Activated naive CD8-positive, alpha-beta T cell treated with anti-CD3 and anti-CD28 coated beads, Interleukin-2, amount 10 ng/mL, durations not matched to agents 7 days and 5 days (primary cell): ENCODE measurements at regions not wholly inside any gene's neighbourhood (a gene's known extent, or its start where the extent isn't known, plus 50 kb on each side); places are given as distances from the start of the nearest gene placed in this dataset.

ENCODE experiments used
- ATAC-seq: fragments of 150-1000 bp; cut with Tn5 transposase; one replicate; pipeline ENCODE4 v1.10.0; 2021; ENCODE audit warnings: low read depth, moderate library complexity
- POLR2A ChIA-PET: fragments of 350-600 bp; sonication (Branson Sonifier 250); formaldehyde crosslinking; loops from one replicate; lab custom pipeline; 2021; ENCODE audit warnings: antibody characterized with exemption; lab: Charles Lee
- DNase-seq: peaks from one replicate; pipeline ENCODE4 v3.0.0; 2021
- H3K27ac Mint-ChIP-seq: one replicate; pipeline ENCODE4 v1.8.0; 2022; ENCODE audit warnings: mild to moderate bottlenecking, mixed read lengths
- H3K27me3 Mint-ChIP-seq: one replicate; pipeline ENCODE4 v1.8.0; 2022; ENCODE audit warnings: mild to moderate bottlenecking, moderate library complexity, mixed read lengths
- H3K36me3 Mint-ChIP-seq: one replicate; pipeline ENCODE4 v1.8.0; 2021; ENCODE audit warnings: mild to moderate bottlenecking, mixed read lengths
- H3K4me1 Mint-ChIP-seq: one replicate; pipeline ENCODE4 v1.8.0; 2021; ENCODE audit warnings: mixed read lengths
- H3K4me3 Mint-ChIP-seq: one replicate; pipeline ENCODE4 v1.8.0; 2022; ENCODE audit warnings: mild to moderate bottlenecking, moderate library complexity, mixed read lengths
- H3K9me3 Mint-ChIP-seq: one replicate; pipeline ENCODE4 v1.8.0; 2021; ENCODE audit warnings: mixed read lengths

DNA sequence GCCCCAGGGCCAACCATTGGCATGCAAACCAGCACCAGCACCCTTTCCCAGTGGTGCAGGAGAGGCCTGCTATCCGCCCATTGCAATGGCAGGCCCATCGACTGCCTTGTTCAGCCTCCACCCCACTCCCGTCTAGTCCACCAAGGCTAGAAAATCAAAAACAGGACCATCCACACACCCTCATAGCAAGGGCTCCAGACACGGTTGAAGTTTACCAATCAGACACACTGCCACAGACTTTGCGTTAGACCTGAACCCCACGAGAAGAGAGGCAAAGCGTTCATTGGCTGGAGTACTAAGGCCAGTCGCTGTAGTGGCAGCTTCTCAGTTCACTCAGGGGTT lies 95.3 kb upstream of the TEX51 start:
- Mint-ChIP-seq H3K4me3 (no peak overlapping the region), H3K27me3 (peaks cover 3% of the 10 kb centered on the region), H3K27ac (no peak overlapping the region), H3K4me1 (no peaks in the 10 kb centered on the region), H3K36me3 (no peaks in the 10 kb centered on the region), H3K9me3 (no peaks in the 10 kb centered on the region)
- no peak for DNase-seq
- POLR2A ChIA-PET = no interaction called here
- no peak for ATAC-seq

DNA sequence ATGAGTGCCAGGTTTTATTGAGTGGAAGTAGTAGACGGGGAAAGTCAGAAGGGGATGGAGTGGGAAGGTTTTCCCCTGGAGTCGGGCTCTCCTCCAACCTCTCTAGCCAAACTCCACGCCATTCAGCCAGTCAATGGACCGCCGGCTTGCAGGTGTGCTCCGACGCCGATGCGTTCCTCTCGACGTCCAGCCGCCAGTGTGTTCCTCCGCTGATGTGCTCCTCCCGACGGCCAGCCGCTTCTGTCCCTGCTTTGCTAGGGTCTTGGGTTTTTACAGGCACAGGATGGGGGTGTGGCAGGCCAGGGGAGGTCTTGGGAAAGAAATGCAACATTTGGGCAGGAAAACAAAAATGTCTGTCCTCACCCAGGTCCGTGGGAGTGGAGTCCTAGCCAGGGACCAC lies 94.3 kb upstream of the TEX51 start:
- DNase-seq (no peak), ATAC-seq (no peak)
- H3K36me3 Mint-ChIP-seq = no peaks in the 10 kb centered on the region
- H3K9me3 Mint-ChIP-seq = no peaks in the 10 kb centered on the region
- no peak overlapping the region for H3K27ac Mint-ChIP-seq
- no peak overlapping the region for H3K4me3 Mint-ChIP-seq
- no peaks in the 10 kb centered on the region for H3K4me1 Mint-ChIP-seq
- H3K27me3 Mint-ChIP-seq = peaks cover 6% of the 10 kb centered on the region
- POLR2A ChIA-PET = no interaction called here

DNA sequence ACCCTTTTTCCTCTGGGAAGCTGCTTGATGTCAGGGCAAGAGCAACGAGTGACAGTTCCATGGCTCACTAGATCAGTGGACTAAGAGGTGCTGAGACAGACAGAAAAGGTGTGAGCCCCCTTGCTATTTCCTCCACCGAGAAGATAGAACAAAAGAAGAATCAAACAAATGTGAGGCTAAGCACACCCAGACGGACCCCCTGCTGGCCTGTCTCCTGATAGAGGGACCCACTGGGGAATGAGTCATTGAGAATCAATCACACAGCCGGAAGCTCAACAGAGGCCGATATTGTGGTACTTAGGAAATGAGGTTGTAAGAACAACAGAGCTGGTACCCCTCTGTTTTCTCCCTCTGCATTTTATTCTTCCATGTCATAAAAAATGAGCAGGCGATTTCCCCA lies 89.8 kb upstream of the TEX51 start:
- Mint-ChIP-seq H3K9me3 (no peaks in the 10 kb centered on the region), H3K36me3 (no peaks in the 10 kb centered on the region), H3K27ac (no peak overlapping the region), H3K4me1 (no peaks in the 10 kb centered on the region), H3K27me3 (peaks cover 6% of the 10 kb centered on the region), H3K4me3 (no peak overlapping the region)
- POLR2A ChIA-PET = no interaction called here
- no peak for ATAC-seq
- no peak for DNase-seq

DNA sequence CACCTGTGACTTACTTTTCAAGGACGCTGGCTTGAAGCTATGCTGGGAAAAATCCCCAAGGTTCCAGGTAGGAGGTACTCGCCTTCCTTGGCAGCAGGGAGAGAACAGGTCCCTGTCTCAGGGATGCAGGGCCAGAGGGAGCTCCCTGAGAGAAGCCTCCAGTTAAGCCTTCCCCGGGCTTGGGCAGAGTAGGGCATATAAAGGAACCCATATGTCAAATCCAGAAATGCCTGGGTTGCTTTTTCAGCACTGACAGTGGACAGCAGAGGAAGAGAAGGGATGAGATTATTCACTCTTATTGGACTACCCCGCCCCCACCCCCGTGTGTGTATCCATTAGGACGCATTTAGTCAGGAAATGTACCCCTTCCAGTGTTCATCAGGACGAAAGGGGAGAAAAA lies 89.3 kb upstream of the TEX51 start:
- H3K9me3 Mint-ChIP-seq = no peaks in the 10 kb centered on the region
- POLR2A ChIA-PET = no interaction called here
- no peak for DNase-seq

DNA sequence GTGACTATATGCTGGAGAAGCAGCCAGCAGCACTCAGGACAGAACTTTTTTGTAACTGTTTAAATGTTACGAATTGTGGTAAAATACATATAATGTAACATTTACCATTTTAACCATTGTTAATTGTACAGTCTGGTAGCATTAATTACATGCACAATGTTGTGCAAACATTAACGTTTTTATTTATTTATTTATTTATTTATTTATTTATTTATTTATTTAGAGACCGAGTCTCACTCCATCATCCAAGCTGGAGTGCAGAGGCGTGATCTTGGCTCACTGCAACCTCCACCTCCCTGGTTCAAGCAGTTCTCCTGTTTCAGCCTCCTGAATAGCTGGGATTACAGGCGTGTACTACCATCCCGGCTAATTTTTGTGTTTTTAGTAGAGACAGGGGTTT lies 88.7 kb upstream of the TEX51 start:
- Mint-ChIP-seq H3K9me3 (no peaks in the 10 kb centered on the region), H3K27ac (no peak overlapping the region), H3K36me3 (no peaks in the 10 kb centered on the region), H3K4me1 (no peaks in the 10 kb centered on the region), H3K27me3 (peaks cover 15% of the 10 kb centered on the region), H3K4me3 (no peak overlapping the region)
- ATAC-seq (no peak), DNase-seq (no peak)
- POLR2A ChIA-PET = no interaction called here

More for the DNA sequence above, 89.3 kb upstream of the TEX51 start:
- Mint-ChIP-seq H3K27me3 (peaks cover 9% of the 10 kb centered on the region), H3K4me1 (no peaks in the 10 kb centered on the region), H3K4me3 (no peak overlapping the region), H3K36me3 (no peaks in the 10 kb centered on the region), H3K27ac (no peak overlapping the region)
- no peak for ATAC-seq

DNA sequence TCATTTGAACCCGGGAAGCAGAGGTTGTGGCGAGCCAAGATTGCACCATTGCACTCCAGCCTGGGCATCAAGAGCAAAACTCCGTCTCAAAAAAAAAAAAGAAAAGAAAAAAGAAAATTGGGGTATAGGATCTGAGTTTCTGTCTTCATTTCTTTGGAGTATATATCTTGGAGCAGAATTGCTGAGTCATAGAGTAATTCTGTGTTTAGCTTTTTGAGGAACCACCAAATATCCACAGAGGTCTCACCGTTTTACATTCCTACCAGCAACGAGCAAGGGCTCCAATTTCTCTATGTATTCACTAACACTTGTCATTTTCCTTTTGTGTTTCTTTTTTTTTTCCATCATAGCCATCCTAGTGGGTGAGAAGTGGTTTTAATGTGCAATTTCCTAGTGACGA lies 87.6 kb upstream of the TEX51 start:
- H3K4me3 Mint-ChIP-seq = no peak overlapping the region
- H3K4me1 Mint-ChIP-seq = no peaks in the 10 kb centered on the region
- H3K36me3 Mint-ChIP-seq = no peaks in the 10 kb centered on the region
- H3K27me3 Mint-ChIP-seq = peaks cover 22% of the 10 kb centered on the region
- no peak for ATAC-seq
- no peaks in the 10 kb centered on the region for H3K9me3 Mint-ChIP-seq
- no peak for DNase-seq
- no peak overlapping the region for H3K27ac Mint-ChIP-seq
- POLR2A ChIA-PET = no interaction called here

DNA sequence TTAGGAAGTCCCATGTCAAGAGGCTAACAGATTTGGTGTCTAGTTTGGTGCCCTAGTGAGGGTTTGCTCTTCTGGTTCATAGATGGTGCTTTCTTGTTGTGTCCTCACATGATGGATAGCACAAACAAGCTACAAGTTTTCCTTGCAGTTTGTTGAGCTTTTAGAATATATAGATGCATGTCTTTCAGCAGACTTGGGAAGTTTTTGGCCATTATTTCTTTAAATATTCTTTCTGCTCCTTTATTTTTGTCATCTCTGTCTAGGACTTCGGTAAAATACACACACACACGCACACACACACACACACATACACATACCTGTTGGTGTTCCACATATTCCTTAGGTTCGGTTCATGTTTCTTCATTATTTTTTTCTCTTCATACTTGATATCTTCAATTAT lies 81.5 kb upstream of the TEX51 start:
- DNase-seq (no peak), ATAC-seq (no peak)
- POLR2A ChIA-PET = no interaction called here
- Mint-ChIP-seq H3K4me3 (no peak overlapping the region), H3K4me1 (no peaks in the 10 kb centered on the region), H3K27me3 (peaks cover 31% of the 10 kb centered on the region), H3K9me3 (no peaks in the 10 kb centered on the region), H3K27ac (no peak overlapping the region), H3K36me3 (no peaks in the 10 kb centered on the region)

DNA sequence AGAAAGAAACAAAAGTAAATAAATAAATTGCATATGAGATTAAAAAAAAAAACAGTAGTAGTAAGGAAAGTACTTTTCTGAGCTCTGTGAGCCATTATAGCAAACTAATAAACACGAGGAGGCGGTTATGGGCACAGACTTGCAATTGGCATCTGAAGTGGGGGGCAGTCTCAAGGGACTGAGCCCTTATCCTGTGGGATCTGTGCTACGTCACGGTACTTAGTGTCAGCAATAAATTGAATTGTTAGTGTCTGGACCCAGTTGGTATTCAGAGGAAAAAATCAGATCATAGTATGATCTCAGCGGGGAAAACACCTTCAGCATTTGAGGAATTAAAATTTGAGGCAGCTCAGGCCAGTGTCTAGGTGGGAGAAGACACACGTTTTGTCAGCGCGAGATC lies 76.6 kb upstream of the TEX51 start:
- H3K9me3 Mint-ChIP-seq = no peaks in the 10 kb centered on the region
- H3K36me3 Mint-ChIP-seq = no peaks in the 10 kb centered on the region
- no peak for ATAC-seq
- no peaks in the 10 kb centered on the region for H3K4me1 Mint-ChIP-seq
- peaks cover 18% of the 10 kb centered on the region for H3K27me3 Mint-ChIP-seq
- POLR2A ChIA-PET = no interaction called here
- no peak overlapping the region for H3K4me3 Mint-ChIP-seq
- no peak for DNase-seq
- H3K27ac Mint-ChIP-seq = no peak overlapping the region

DNA sequence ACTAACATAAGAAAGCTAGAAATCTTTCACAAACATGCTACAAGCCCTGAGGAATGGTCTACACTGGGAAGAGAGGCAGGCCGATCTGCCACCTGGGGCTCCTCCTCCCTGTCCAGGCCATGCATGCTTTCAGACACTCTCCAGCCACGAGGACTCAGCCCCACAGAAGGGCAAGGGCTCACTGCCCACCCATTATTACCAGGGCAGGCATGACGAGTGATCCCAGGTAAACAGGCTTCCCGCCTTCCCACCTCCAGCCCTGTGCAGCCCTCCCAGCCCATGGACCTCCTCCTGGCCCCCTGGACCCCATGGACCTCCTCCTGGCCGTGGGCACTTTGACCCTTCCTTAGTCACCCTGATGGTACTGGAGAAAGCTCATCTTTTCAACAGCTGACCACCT lies 75.8 kb upstream of the TEX51 start:
- no peaks in the 10 kb centered on the region for H3K4me1 Mint-ChIP-seq
- no peaks in the 10 kb centered on the region for H3K36me3 Mint-ChIP-seq
- peaks cover 15% of the 10 kb centered on the region for H3K27me3 Mint-ChIP-seq
- ATAC-seq (no peak), DNase-seq (no peak)
- no peaks in the 10 kb centered on the region for H3K9me3 Mint-ChIP-seq
- no peak overlapping the region for H3K4me3 Mint-ChIP-seq
- POLR2A ChIA-PET = no interaction called here
- no peak overlapping the region for H3K27ac Mint-ChIP-seq

DNA sequence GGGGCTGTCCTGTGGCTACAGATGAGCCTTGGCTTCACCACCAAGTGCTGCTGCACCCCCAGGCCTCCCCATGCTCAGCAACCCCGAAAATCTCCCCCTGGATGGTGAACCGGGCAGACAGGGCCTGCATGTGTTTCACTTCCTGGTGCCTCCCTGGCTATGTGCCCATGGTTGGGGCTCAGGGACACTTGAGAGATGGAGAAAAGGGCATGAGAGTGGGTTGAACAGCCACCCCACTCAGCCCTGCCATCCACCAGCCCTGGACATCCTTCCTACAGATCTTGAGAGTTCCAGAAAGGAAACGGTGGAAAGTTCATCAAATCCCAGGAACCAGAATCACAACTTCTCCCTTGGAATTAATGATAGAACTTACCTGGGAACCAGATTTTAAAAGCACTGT lies 74.7 kb upstream of the TEX51 start:
- Mint-ChIP-seq H3K4me1 (no peaks in the 10 kb centered on the region), H3K9me3 (no peaks in the 10 kb centered on the region), H3K36me3 (no peaks in the 10 kb centered on the region), H3K27ac (no peak overlapping the region), H3K27me3 (peaks cover 11% of the 10 kb centered on the region), H3K4me3 (no peak overlapping the region)
- POLR2A ChIA-PET = no interaction called here
- DNase-seq = no peak
- ATAC-seq = no peak

DNA sequence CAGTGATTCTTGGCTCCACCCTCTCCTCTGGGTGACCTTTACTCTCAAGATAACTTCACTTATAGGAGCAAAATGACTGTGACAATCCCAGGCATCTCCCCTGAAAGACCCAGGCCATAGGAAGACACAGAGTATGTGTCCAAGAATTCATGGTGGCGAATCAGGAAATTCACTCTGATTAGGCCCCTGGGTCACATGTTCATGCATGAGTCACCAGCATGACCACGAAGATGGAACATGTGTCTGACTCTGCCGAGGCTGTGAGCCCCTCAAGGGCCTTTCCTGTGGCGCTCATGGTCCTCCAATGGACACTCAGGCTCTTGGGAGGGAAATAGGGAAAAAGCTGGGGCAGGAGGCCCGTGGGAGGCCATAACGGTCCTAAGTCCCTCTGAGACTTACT lies 74.0 kb upstream of the TEX51 start:
- POLR2A ChIA-PET = no interaction called here
- no peak for DNase-seq
- no peak for ATAC-seq

DNA sequence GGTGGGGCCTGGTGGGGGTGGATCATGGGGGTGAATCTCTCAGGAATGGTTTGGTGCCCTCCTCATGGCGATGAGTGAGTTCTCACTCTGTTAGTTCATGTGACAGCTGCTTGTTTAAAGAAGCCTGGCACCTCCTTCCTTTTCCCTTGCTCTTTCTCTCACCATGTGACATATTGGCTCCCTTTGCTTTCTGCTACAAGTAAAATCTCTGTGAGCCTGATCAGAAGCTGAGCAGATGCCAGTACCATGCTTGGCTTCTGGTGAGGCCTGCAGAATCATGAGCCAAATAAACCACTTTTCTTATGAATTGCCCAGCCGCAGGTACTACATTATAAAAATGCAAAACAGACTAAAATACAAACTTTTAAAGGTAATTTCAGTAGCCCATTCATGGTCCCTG lies 73.4 kb upstream of the TEX51 start:
- Mint-ChIP-seq H3K27me3 (peaks cover 11% of the 10 kb centered on the region), H3K27ac (no peak overlapping the region), H3K4me1 (no peaks in the 10 kb centered on the region), H3K36me3 (no peaks in the 10 kb centered on the region), H3K4me3 (no peak overlapping the region), H3K9me3 (no peaks in the 10 kb centered on the region)
- DNase-seq = no peak
- ATAC-seq = no peak
- POLR2A ChIA-PET = no interaction called here

More for the DNA sequence above, 74.0 kb upstream of the TEX51 start:
- Mint-ChIP-seq H3K36me3 (no peaks in the 10 kb centered on the region), H3K27ac (no peak overlapping the region), H3K27me3 (peaks cover 11% of the 10 kb centered on the region), H3K9me3 (no peaks in the 10 kb centered on the region), H3K4me3 (no peak overlapping the region), H3K4me1 (no peaks in the 10 kb centered on the region)

DNA sequence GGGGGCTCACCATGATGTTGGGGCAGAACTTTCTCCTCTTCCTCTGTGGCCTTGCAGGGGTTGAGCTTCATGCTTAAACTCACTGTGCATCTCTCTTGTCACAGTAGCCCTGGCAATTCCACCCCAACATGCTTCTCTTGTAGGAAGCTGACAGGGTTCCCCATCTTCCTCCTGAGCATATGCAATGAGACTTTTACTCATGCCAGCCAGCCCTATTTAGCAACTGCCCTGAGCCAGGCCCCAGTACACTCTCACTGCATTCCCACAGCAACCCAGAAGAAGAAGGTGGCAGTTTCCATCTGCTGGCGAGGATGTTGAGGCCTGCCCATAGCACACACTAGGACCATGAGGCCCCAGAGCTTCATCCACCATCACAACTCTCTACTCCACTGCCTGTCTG lies 72.2 kb upstream of the TEX51 start:
- ATAC-seq = no peak
- no peak for DNase-seq
- H3K9me3 Mint-ChIP-seq = no peaks in the 10 kb centered on the region
- no peak overlapping the region for H3K4me3 Mint-ChIP-seq
- H3K4me1 Mint-ChIP-seq = no peaks in the 10 kb centered on the region
- POLR2A ChIA-PET = no interaction called here
- H3K36me3 Mint-ChIP-seq = no peaks in the 10 kb centered on the region
- H3K27me3 Mint-ChIP-seq = peaks cover 8% of the 10 kb centered on the region
- H3K27ac Mint-ChIP-seq = no peak overlapping the region

DNA sequence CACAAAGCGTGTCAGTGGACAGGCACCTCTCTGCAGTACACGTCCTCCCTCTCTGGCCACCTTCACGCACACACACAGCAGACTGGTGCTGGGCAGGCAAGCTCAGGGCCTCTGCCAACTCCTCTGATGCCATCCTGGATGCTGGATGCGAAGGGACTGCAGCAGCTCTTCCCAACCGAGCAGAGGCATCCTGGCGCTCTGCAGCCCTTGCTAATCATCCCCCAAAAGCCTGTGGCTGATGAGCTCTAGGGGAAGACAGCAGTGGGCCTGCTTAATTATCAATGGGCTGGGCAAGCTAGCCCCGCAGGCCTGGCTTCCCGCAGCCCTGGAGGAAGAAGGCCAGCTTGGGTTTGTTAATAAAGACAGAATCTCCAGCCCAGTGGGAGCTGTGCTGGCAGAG lies 71.3 kb upstream of the TEX51 start:
- no peak for DNase-seq
- H3K27me3 Mint-ChIP-seq = peaks cover 4% of the 10 kb centered on the region
- no peaks in the 10 kb centered on the region for H3K36me3 Mint-ChIP-seq
- POLR2A ChIA-PET = no interaction called here
- no peaks in the 10 kb centered on the region for H3K4me1 Mint-ChIP-seq
- no peak overlapping the region for H3K27ac Mint-ChIP-seq
- no peaks in the 10 kb centered on the region for H3K9me3 Mint-ChIP-seq
- H3K4me3 Mint-ChIP-seq = no peak overlapping the region
- ATAC-seq = no peak

DNA sequence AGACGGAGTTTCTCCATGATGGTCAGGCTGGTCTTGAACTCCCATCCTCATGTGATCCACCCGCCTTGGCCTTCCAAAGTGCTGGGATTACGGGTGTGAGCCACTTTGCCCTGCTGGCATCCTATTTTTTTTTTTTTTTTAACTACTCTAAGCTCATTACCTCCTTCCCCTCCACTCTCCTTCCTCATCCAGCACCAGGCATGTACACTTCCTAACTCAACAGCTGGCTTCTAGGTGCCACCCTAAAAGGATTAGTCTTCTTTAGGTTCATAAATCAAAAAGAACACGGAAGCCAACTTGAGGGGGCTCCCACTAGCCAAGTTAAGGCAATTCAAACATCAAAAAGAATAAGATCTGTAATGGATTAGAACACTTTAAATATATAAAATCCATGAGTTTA lies 70.6 kb upstream of the TEX51 start:
- no peak overlapping the region for H3K27ac Mint-ChIP-seq
- DNase-seq = no peak
- no peaks in the 10 kb centered on the region for H3K36me3 Mint-ChIP-seq
- POLR2A ChIA-PET = no interaction called here
- no peak for ATAC-seq
- H3K27me3 Mint-ChIP-seq = peaks cover 4% of the 10 kb centered on the region
- no peaks in the 10 kb centered on the region for H3K9me3 Mint-ChIP-seq
- H3K4me3 Mint-ChIP-seq = no peak overlapping the region
- H3K4me1 Mint-ChIP-seq = no peaks in the 10 kb centered on the region
